K562 (cell line): ENCODE measurements at regions not wholly inside any gene's neighbourhood (a gene's known extent, or its start where the extent isn't known, plus 50 kb on each side); places are given as distances from the start of the nearest gene placed in this dataset.

Source experiments
- ATAC-seq: fragments of 200-7000 bp; cut with Tn5 transposase; 3 replicates; pipeline ENCODE4 v1.9.1; 2020; ENCODE audit warnings: moderate library complexity
- BruUV-seq: library from RNA; stranded (reverse); fragments of 400-500 nt; replicated peaks from 2 replicates; lab custom pipeline; 2021; lab: Mats Ljungman, UMichigan
- CTCF ChIA-PET: fragments of 300-600 bp; formaldehyde crosslinking; extraction: SDS; loops from one replicate; lab custom pipeline; 2021; ENCODE audit warnings: low intra/inter-chr PET ratio; lab: Yijun Ruan, JAX
- POLR2A ChIA-PET: fragments of 300-600, 350-650 bp; sonication (Branson Sonifier 250); formaldehyde crosslinking; extraction: SDS; loops from one replicate; lab custom pipeline; 2021; ENCODE audit warnings: antibody characterized with exemption, inconsistent platforms; lab: Yijun Ruan, JAX
- DNase-seq, 4 experiments: peaks; one replicate each; pipeline versions ENCODE4 v3.0.0 to v3.0.0-alpha.2; 2011 to 2018; ENCODE audit warnings: low spot score in 3 of 4, mixed read lengths in 3 of 4; ENCODE audit errors: extremely low read depth in 1 of 4
- FAIRE-seq: peaks from 2 replicates; lab custom pipeline; 2011; peaks lifted over from hg19 to GRCh38; lab: Jason Lieb, UNC
- H2AFZ ChIP-seq: 2 replicates; pipeline ENCODE4 v1.6.0; 2011; ENCODE audit warnings: low read depth, low read length, control low read depth, inconsistent platforms
- H3K27ac ChIP-seq: fragments of 200-600 bp; 3 replicates; pipeline ENCODE4 v1.8.0; 2011; ENCODE audit warnings: low read depth, mild to moderate bottlenecking, control low read depth, inconsistent platforms, low read length, moderate library complexity, mixed read lengths; ENCODE audit errors: extremely low read depth
- H3K27me3 ChIP-seq, 2 experiments: fragments of 300-600 bp in 1 of 2; 2 replicates in 1 of 2; 3 replicates in 1 of 2; pipeline versions ENCODE4 v1.6.0 to v1.8.0; 2011; ENCODE audit warnings: inconsistent platforms in 2 of 2, low read length in 2 of 2, mild to moderate bottlenecking in 1 of 2, mixed read lengths in 1 of 2, moderate library complexity in 1 of 2; ENCODE audit not compliant: control insufficient read depth in 2 of 2, insufficient read depth in 2 of 2
- H3K36me3 ChIP-seq: fragments of 300-600 bp; 3 replicates; pipeline ENCODE4 v1.8.0; 2011; ENCODE audit warnings: mild to moderate bottlenecking, low read length, inconsistent platforms; ENCODE audit not compliant: control insufficient read depth, insufficient read depth
- H3K4me1 ChIP-seq, 2 experiments: fragments of 200-600 bp in 1 of 2; replicated peaks in 1 of 2; 2 replicates in 1 of 2; 3 replicates in 1 of 2; pipeline versions ENCODE4 v1.5.1 to v1.8.0; 2011; ENCODE audit warnings: inconsistent platforms in 2 of 2, low read length in 2 of 2, mild to moderate bottlenecking in 1 of 2, mixed read lengths in 1 of 2, moderate library complexity in 1 of 2; ENCODE audit not compliant: control insufficient read depth in 2 of 2, insufficient read depth in 2 of 2
- H3K4me2 ChIP-seq: 2 replicates; pipeline ENCODE4 v1.6.1; 2011; ENCODE audit warnings: low read length, control low read depth, inconsistent platforms, mixed read lengths; ENCODE audit not compliant: insufficient read depth
- H3K4me3 ChIP-seq: fragments of 200-600 bp; sonication (generic), shearing (Covaris generic); 2 replicates; pipeline ENCODE4 v1.5.1; 2016; ENCODE audit warnings: control low read depth, inconsistent platforms
- H3K79me2 ChIP-seq: fragments of 200-600 bp; 3 replicates; pipeline ENCODE4 v1.8.0; 2011; ENCODE audit warnings: low read length, inconsistent platforms; ENCODE audit not compliant: control insufficient read depth, insufficient read depth
- H3K9ac ChIP-seq, 2 experiments: 2 replicates each; pipeline versions ENCODE4 v1.6.0 to v1.6.1; 2011; ENCODE audit warnings: low read depth in 2 of 2, low read length in 2 of 2, control low read depth in 1 of 2, inconsistent platforms in 1 of 2, mild to moderate bottlenecking in 1 of 2, mixed read lengths in 1 of 2; ENCODE audit not compliant: insufficient read depth in 1 of 2
- H3K9me1 ChIP-seq: one replicate; pipeline ENCODE4 v1.6.0; 2011; ENCODE audit warnings: inconsistent platforms, mild to moderate bottlenecking, low read length, moderate library complexity; ENCODE audit not compliant: control insufficient read depth, insufficient read depth
- H3K9me3 ChIP-seq: replicated peaks from 2 replicates; pipeline ENCODE4 v1.5.1; 2011; ENCODE audit warnings: low read depth, low read length, inconsistent platforms; ENCODE audit not compliant: control insufficient read depth, insufficient read depth
- H4K20me1 ChIP-seq: replicated peaks from 2 replicates; pipeline ENCODE4 v1.6.1; 2011; ENCODE audit warnings: low read length, inconsistent platforms, mixed read lengths; ENCODE audit not compliant: control insufficient read depth, insufficient read depth
- C11orf30 ChIP-seq: fragments of 450-650 bp; IDR thresholded peaks from 2 replicates; pipeline ENCODE4 v1.6.1; 2016; ENCODE audit warnings: low read depth, mild to moderate bottlenecking
- DNMT1 ChIP-seq: fragments of 450-650 bp; IDR thresholded peaks from 2 replicates; pipeline ENCODE4 v1.6.1; 2016; ENCODE audit warnings: antibody characterized with exemption, mild to moderate bottlenecking
- MCM2 ChIP-seq: fragments of 450-650 bp; IDR thresholded peaks from 2 replicates; pipeline ENCODE4 v1.6.1; 2017; ENCODE audit warnings: low read depth, mild to moderate bottlenecking
- RFX7 ChIP-seq: fragments of 250-450 bp; sonication (Bioruptor Pico); IDR thresholded peaks from 2 replicates; pipeline ENCODE4 v1.5.1; 2021; ENCODE audit warnings: mild to moderate bottlenecking
- USF1 ChIP-seq: sonication (generic); formaldehyde crosslinking; IDR thresholded peaks from 2 replicates; pipeline ENCODE4 v1.9.0; 2022; ENCODE audit warnings: mild to moderate bottlenecking, missing genetic modification reagents
- ZNF316 ChIP-seq: fragments of 450-650 bp; IDR thresholded peaks from 2 replicates; pipeline ENCODE4 v1.6.1; 2016
- ZNF785 ChIP-seq: fragments of 250-450 bp; sonication (Bioruptor Pico); IDR thresholded peaks from 2 replicates; pipeline ENCODE4 v1.4.0; 2020; ENCODE audit warnings: mild to moderate bottlenecking
- WGBS: fragments of 100-300 bp; shearing (Covaris generic); methylation state at CpG from one replicate; pipeline ENCODE4 v1.1.6; 2016; ENCODE audit warnings: low coverage, mixed read lengths; ENCODE audit not compliant: insufficient coverage; ENCODE audit errors: missing lambda C conversion rate; 5-methylcytosine and 5-hydroxymethylcytosine counted together
- in situ Hi-C: fragments of 300-500 bp; cut with MboI; formaldehyde crosslinking; loops from 4 replicates; pipeline ENCODE4 v1.15.0; 2018; ENCODE audit warnings: inconsistent platforms, mixed read lengths
- intact Hi-C: fragments of 100-400 bp; cut with micrococcal nuclease; formaldehyde crosslinking; loops from 2 replicates; pipeline ENCODE4 v1.14.2; 2022
- TF ChIP-seq, protein P1 (sequence below): sonication (generic); formaldehyde crosslinking; IDR thresholded peaks from 2 replicates; pipeline ENCODE4 v1.8.0; 2022; ENCODE audit warnings: mild to moderate bottlenecking, missing genetic modification reagents

GRCh38 chr2:138207074-138207930, 243.0 kb downstream of the HNMT start (continued):
- TF ChIP-seq, protein P1, sequence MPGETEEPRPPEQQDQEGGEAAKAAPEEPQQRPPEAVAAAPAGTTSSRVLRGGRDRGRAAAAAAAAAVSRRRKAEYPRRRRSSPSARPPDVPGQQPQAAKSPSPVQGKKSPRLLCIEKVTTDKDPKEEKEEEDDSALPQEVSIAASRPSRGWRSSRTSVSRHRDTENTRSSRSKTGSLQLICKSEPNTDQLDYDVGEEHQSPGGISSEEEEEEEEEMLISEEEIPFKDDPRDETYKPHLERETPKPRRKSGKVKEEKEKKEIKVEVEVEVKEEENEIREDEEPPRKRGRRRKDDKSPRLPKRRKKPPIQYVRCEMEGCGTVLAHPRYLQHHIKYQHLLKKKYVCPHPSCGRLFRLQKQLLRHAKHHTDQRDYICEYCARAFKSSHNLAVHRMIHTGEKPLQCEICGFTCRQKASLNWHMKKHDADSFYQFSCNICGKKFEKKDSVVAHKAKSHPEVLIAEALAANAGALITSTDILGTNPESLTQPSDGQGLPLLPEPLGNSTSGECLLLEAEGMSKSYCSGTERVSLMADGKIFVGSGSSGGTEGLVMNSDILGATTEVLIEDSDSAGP, result no peak

- BruUV-seq, result no TSS peak
- ChIA-PET CTCF (no interaction called here), POLR2A (interaction anchor here (0.6 kb wide), 1 partner anchor 84 kb away, joined by 3 read pairs; no protein-coding TSS in a partner anchor)
Observed at GRCh38 chr2:138209009-138209408, 244.7 kb downstream of the HNMT start.

More at GRCh38 chr2:138209009-138209408, 244.7 kb downstream of the HNMT start:
- H3K27me3 ChIP-seq, result no peaks in the 10 kb centered on the region
- in situ Hi-C loops, result no loop called here
- H4K20me1 ChIP-seq, result no peaks in the 10 kb centered on the region
- no peak overlapping the region for H3K4me2 ChIP-seq
- no peak for ATAC-seq
- H3K36me3 ChIP-seq, result no peaks in the 10 kb centered on the region
- H3K79me2 ChIP-seq, result no peaks in the 10 kb centered on the region
- FAIRE-seq, result no peak
- no peak overlapping the region for H2AFZ ChIP-seq
- H3K4me3 ChIP-seq, result no peak overlapping the region
- DNase-seq, result no peak
- H3K9me3 ChIP-seq, result no peaks in the 10 kb centered on the region
- H3K27ac ChIP-seq, result no peak overlapping the region
- H3K9ac ChIP-seq, result no peak overlapping the region
- H3K4me1 ChIP-seq, result no peaks in the 10 kb centered on the region
- WGBS, result 0% methylated on average over 3 of the region's 3 CpGs
- intact Hi-C loops, result no loop called here
- no peaks in the 10 kb centered on the region for H3K9me1 ChIP-seq
- TF ChIP-seq DNMT1 (no peak), ZNF316 (peak; percentile 56; the same call in 1 of the 2 replicates), USF1 (CRISPR knock-in tag) (no peak), ZNF785 (CRISPR knock-in tag) (no peak), MCM2 (no peak), C11orf30 (0 out of 2 replicates have a peak, but pooled peaks have one; percentile 13), RFX7 (CRISPR knock-in tag) (no peak)
